ENCODE measurements at regions not wholly inside any gene's neighbourhood (a gene's known extent, or its start where the extent isn't known, plus 50 kb on each side); places are given as distances from the start of the nearest gene placed in this dataset.

GRCh38 chr6:119915971-119916370, 566.4 kb upstream of the MAN1A1 start:
- intact Hi-C loops (cut with micrococcal nuclease): no loop called here
- no peaks in the 10 kb centered on the region for H3K36me3 Mint-ChIP-seq
- ChIA-PET POLR2A (no interaction called here), CTCF (no interaction called here)
- no peak for DNase-seq
- no peak overlapping the region for H3K27ac Mint-ChIP-seq
- peaks cover 8% of the 10 kb centered on the region for H3K9me3 Mint-ChIP-seq
- no peak overlapping the region for H3K4me3 Mint-ChIP-seq
- no peaks in the 10 kb centered on the region for H3K4me1 Mint-ChIP-seq (ENCODE audit: low read depth)
- no peaks in the 10 kb centered on the region for H3K27me3 Mint-ChIP-seq

DNA sequence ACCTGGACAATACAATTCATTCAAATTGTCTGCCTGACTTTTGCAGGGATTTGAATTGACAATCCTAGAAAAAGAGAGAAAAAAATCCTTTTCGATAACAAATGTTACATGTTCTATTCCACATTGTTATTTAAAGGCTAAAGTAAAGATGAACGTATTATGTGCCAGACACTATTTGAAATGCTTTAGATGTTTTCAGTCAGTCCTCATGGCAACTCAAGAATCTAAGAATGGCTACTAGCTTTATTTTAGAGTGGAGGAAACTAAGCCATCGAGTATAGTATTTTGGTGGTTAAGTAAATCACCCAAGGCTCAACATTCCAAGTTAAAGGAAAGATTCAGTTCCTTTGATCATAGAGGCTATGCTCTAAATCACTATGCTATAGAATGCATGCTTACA, 558.6 kb upstream of the MAN1A1 start:
- intact Hi-C loops (cut with micrococcal nuclease): no loop called here
- Mint-ChIP-seq H3K4me1 (ENCODE audit: low read depth) (no peaks in the 10 kb centered on the region), H3K27ac (no peak overlapping the region), H3K4me3 (no peak overlapping the region), H3K36me3 (no peaks in the 10 kb centered on the region), H3K9me3 (no peaks in the 10 kb centered on the region), H3K27me3 (no peaks in the 10 kb centered on the region)
- DNase-seq: no peak
- ChIA-PET POLR2A (no interaction called here), CTCF (no interaction called here)

- H3K27me3 Mint-ChIP-seq: peaks cover 2% of the 10 kb centered on the region
- no peak for DNase-seq
- POLR2A ChIA-PET: no interaction called here
- no peaks in the 10 kb centered on the region for H3K36me3 Mint-ChIP-seq
- CTCF ChIA-PET: no interaction called here
- no peaks in the 10 kb centered on the region for H3K4me1 Mint-ChIP-seq (ENCODE audit: low read depth)
- H3K4me3 Mint-ChIP-seq: no peak overlapping the region
- H3K27ac Mint-ChIP-seq: no peak overlapping the region
- H3K9me3 Mint-ChIP-seq: no peaks in the 10 kb centered on the region
- intact Hi-C loops (cut with micrococcal nuclease): no loop called here
Measured at GRCh38 chr6:119902681-119903080, 553.1 kb upstream of the MAN1A1 start.

- no peaks in the 10 kb centered on the region for H3K4me1 Mint-ChIP-seq (ENCODE audit: low read depth)
- intact Hi-C loops (cut with micrococcal nuclease): no loop called here
- peaks cover 4% of the 10 kb centered on the region for H3K27me3 Mint-ChIP-seq
- H3K27ac Mint-ChIP-seq: no peak overlapping the region
- H3K4me3 Mint-ChIP-seq: no peak overlapping the region
- H3K36me3 Mint-ChIP-seq: no peaks in the 10 kb centered on the region
- no peaks in the 10 kb centered on the region for H3K9me3 Mint-ChIP-seq
- no peak for DNase-seq
- ChIA-PET POLR2A (no interaction called here), CTCF (no interaction called here)
Measured at GRCh38 chr6:119896806-119897205, 547.2 kb upstream of the MAN1A1 start.

DNA sequence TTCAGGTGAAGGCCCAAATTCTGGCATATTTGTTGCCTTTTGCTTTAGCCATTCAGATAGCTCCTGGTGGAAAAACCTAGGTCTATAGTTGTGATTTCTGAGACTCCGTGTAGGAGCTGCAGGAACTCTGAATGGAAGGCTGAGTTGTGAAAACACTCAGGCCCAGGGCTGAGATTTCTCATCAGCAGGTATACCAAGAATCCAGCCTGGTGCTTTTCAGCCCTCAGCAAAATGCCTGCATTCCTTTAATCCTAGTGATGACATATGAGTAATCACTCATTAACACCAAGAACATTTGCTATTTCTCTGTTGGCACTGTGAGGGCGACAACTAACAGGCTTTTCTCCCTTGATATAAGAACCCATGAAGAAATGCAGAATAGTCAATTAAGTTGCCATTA, 546.1 kb upstream of the MAN1A1 start:
- peaks cover 4% of the 10 kb centered on the region for H3K27me3 Mint-ChIP-seq
- ChIA-PET CTCF (no interaction called here), POLR2A (no interaction called here)
- intact Hi-C loops (cut with micrococcal nuclease): no loop called here
- H3K27ac Mint-ChIP-seq: no peak overlapping the region
- H3K36me3 Mint-ChIP-seq: no peaks in the 10 kb centered on the region
- H3K4me1 Mint-ChIP-seq (ENCODE audit: low read depth): no peaks in the 10 kb centered on the region
- no peak for DNase-seq
- no peak overlapping the region for H3K4me3 Mint-ChIP-seq
- no peaks in the 10 kb centered on the region for H3K9me3 Mint-ChIP-seq

GRCh38 chr6:119894811-119895210, 545.2 kb upstream of the MAN1A1 start:
- no peaks in the 10 kb centered on the region for H3K4me1 Mint-ChIP-seq (ENCODE audit: low read depth)
- H3K27ac Mint-ChIP-seq: no peak overlapping the region
- H3K4me3 Mint-ChIP-seq: no peak overlapping the region
- peaks cover 4% of the 10 kb centered on the region for H3K27me3 Mint-ChIP-seq
- no peak for DNase-seq
- ChIA-PET CTCF (no interaction called here), POLR2A (no interaction called here)
- intact Hi-C loops (cut with micrococcal nuclease): no loop called here
- H3K36me3 Mint-ChIP-seq: no peaks in the 10 kb centered on the region
- H3K9me3 Mint-ChIP-seq: no peaks in the 10 kb centered on the region

GRCh38 chr6:119891644-119892043, 542.1 kb upstream of the MAN1A1 start:
- peaks cover 2% of the 10 kb centered on the region for H3K27me3 Mint-ChIP-seq
- no peaks in the 10 kb centered on the region for H3K4me1 Mint-ChIP-seq (ENCODE audit: low read depth)
- H3K27ac Mint-ChIP-seq: no peak overlapping the region
- H3K9me3 Mint-ChIP-seq: no peaks in the 10 kb centered on the region
- no peak overlapping the region for H3K4me3 Mint-ChIP-seq
- H3K36me3 Mint-ChIP-seq: no peaks in the 10 kb centered on the region
- ChIA-PET CTCF (no interaction called here), POLR2A (no interaction called here)
- no peak for DNase-seq
- intact Hi-C loops (cut with micrococcal nuclease): no loop called here

- Mint-ChIP-seq H3K4me1 (ENCODE audit: low read depth) (no peaks in the 10 kb centered on the region), H3K9me3 (no peaks in the 10 kb centered on the region), H3K27me3 (peaks cover 2% of the 10 kb centered on the region), H3K27ac (no peak overlapping the region), H3K36me3 (no peaks in the 10 kb centered on the region), H3K4me3 (no peak overlapping the region)
- ChIA-PET CTCF (no interaction called here), POLR2A (no interaction called here)
- intact Hi-C loops (cut with micrococcal nuclease): no loop called here
- no peak for DNase-seq
Measured at GRCh38 chr6:119891206-119891605, 541.6 kb upstream of the MAN1A1 start.

DNA sequence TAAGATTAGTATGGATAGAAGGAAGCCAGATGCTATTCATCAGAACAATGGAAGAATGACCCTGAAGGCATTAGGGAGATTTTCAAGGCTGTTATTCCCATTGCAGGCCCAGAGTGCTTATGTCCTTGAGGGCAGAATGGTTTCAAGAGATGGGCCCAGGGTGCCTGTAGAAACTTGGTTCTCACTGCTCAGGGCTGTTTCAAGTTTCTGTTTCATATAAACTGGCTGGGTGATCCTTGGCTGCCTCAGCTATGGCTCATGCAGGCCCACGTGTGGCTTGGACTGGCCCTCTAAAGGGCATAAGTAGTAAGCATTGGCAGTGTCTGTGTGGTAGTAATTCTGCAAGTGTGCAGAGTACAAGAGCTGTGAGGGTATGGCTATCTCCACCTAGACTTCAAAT, 540.9 kb upstream of the MAN1A1 start:
- Mint-ChIP-seq H3K9me3 (no peaks in the 10 kb centered on the region), H3K27ac (no peak overlapping the region), H3K4me3 (no peak overlapping the region), H3K36me3 (no peaks in the 10 kb centered on the region), H3K4me1 (ENCODE audit: low read depth) (no peaks in the 10 kb centered on the region), H3K27me3 (peaks cover 2% of the 10 kb centered on the region)
- CTCF ChIA-PET: no interaction called here
- POLR2A ChIA-PET: no interaction called here
- no peak for DNase-seq
- intact Hi-C loops (cut with micrococcal nuclease): no loop called here

- ChIA-PET POLR2A (no interaction called here), CTCF (no interaction called here)
- no peak overlapping the region for H3K27ac Mint-ChIP-seq
- no peak for DNase-seq
- no peaks in the 10 kb centered on the region for H3K36me3 Mint-ChIP-seq
- no peaks in the 10 kb centered on the region for H3K27me3 Mint-ChIP-seq
- no peaks in the 10 kb centered on the region for H3K9me3 Mint-ChIP-seq
- intact Hi-C loops (cut with micrococcal nuclease): no loop called here
- H3K4me1 Mint-ChIP-seq (ENCODE audit: low read depth): no peaks in the 10 kb centered on the region
- H3K4me3 Mint-ChIP-seq: no peak overlapping the region
Measured at GRCh38 chr6:119887666-119888065, 538.1 kb upstream of the MAN1A1 start.

GRCh38 chr6:119881416-119881815, 531.9 kb upstream of the MAN1A1 start:
- no peaks in the 10 kb centered on the region for H3K4me1 Mint-ChIP-seq (ENCODE audit: low read depth)
- CTCF ChIA-PET: no interaction called here
- no peaks in the 10 kb centered on the region for H3K9me3 Mint-ChIP-seq
- no peak overlapping the region for H3K27ac Mint-ChIP-seq
- no peaks in the 10 kb centered on the region for H3K27me3 Mint-ChIP-seq
- no peak overlapping the region for H3K4me3 Mint-ChIP-seq
- POLR2A ChIA-PET: no interaction called here
- no peaks in the 10 kb centered on the region for H3K36me3 Mint-ChIP-seq
- intact Hi-C loops (cut with micrococcal nuclease): no loop called here
- DNase-seq: no peak

GRCh38 chr6:119880840-119881239, 531.3 kb upstream of the MAN1A1 start:
- Mint-ChIP-seq H3K27me3 (no peaks in the 10 kb centered on the region), H3K4me3 (no peak overlapping the region), H3K27ac (no peak overlapping the region), H3K9me3 (no peaks in the 10 kb centered on the region), H3K4me1 (ENCODE audit: low read depth) (no peaks in the 10 kb centered on the region), H3K36me3 (no peaks in the 10 kb centered on the region)
- intact Hi-C loops (cut with micrococcal nuclease): no loop called here
- DNase-seq: no peak
- POLR2A ChIA-PET: no interaction called here
- CTCF ChIA-PET: no interaction called here

DNA sequence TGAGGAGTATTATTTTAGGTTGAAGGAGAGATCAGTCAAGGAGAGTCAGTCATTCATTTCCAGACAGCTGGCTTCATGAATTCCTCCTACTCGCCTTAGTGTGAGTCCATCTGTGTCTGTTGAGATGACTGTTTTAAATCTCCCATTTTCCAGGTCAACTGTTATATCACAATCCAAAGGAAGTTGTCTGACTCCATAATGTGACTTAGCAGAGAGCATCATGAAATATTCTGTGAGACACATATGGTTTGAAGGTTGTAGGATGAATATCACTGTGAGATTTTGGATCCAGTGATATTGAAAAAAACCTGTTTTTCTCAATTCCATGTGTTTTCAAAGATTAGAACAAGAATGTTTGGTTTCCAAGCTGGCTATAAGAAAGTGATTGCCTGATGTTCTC, 530.2 kb upstream of the MAN1A1 start:
- Mint-ChIP-seq H3K4me1 (ENCODE audit: low read depth) (no peaks in the 10 kb centered on the region), H3K27me3 (no peaks in the 10 kb centered on the region), H3K36me3 (no peaks in the 10 kb centered on the region), H3K27ac (no peak overlapping the region), H3K4me3 (no peak overlapping the region), H3K9me3 (no peaks in the 10 kb centered on the region)
- intact Hi-C loops (cut with micrococcal nuclease): no loop called here
- POLR2A ChIA-PET: no interaction called here
- CTCF ChIA-PET: interaction anchor here (0.8 kb wide), 1 partner anchor 25 kb away, joined by 3 read pairs; no protein-coding TSS in a partner anchor
- no peak for DNase-seq

DNA sequence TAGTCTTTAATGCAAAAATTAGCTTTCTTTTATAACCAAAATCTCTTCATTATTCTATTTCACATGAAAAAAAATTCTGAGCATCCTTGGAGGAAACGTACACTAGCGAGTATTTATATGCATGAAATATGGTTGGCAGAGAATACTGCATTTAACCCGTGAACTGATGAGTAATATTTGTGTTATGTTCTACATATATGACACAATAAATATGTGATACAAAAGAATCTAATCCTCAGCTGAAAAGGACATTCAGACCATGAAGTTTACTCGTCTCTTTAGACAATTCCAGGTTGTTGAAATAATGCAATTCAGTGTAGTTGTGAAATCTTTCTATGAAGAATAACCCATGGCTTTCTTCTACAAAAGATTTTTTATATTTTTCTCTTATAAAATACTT, 524.8 kb upstream of the MAN1A1 start:
- no peaks in the 10 kb centered on the region for H3K4me1 Mint-ChIP-seq (ENCODE audit: low read depth)
- no peak for DNase-seq
- no peaks in the 10 kb centered on the region for H3K36me3 Mint-ChIP-seq
- H3K27me3 Mint-ChIP-seq: peaks cover 2% of the 10 kb centered on the region
- no peak overlapping the region for H3K4me3 Mint-ChIP-seq
- H3K9me3 Mint-ChIP-seq: no peaks in the 10 kb centered on the region
- POLR2A ChIA-PET: interaction anchor here (0.6 kb wide), 1 partner anchor 369 kb away, joined by 3 read pairs; no protein-coding TSS in a partner anchor
- CTCF ChIA-PET: no interaction called here
- intact Hi-C loops (cut with micrococcal nuclease): no loop called here
- no peak overlapping the region for H3K27ac Mint-ChIP-seq

Measured in activated CD4-positive, alpha-beta memory T cell treated with anti-CD3 and anti-CD28 coated beads for 36 hours (primary cell).